ENCODE measurements at regions not wholly inside any gene's neighbourhood (a gene's known extent, or its start where the extent isn't known, plus 50 kb on each side); places are given as distances from the start of the nearest gene placed in this dataset.

- TF ChIP-seq CTCF (IDR thresholded peaks at IDR 0.05) (no peak), POLR2A (IDR thresholded peaks at IDR 0.05) (no peak), POLR2AphosphoS5 (IDR thresholded peaks at IDR 0.05) (no peak), EP300 (IDR thresholded peaks at IDR 0.05) (no peak)
Measured at GRCh38 chr2:52193804-52194203, 1161.9 kb upstream of the NRXN1 start.

Measured in sigmoid colon (tissue), 4 donors.